Activated CD4-positive, alpha-beta T cell treated with anti-CD3 and anti-CD28 coated beads, Interleukin-2, amount 10 ng/mL, durations not matched to agents 7 days and 5 days (primary cell): ENCODE measurements at regions not wholly inside any gene's neighbourhood (a gene's known extent, or its start where the extent isn't known, plus 50 kb on each side); places are given as distances from the start of the nearest gene placed in this dataset.

Source experiments
- CTCF ChIA-PET: fragments of 350-600 bp; sonication (Branson Sonifier 250); formaldehyde crosslinking; loops from one replicate; lab custom pipeline; 2021; ENCODE audit warnings: antibody characterized with exemption; lab: Charles Lee
- POLR2A ChIA-PET: fragments of 350-600 bp; sonication (Branson Sonifier 250); formaldehyde crosslinking; loops from one replicate; lab custom pipeline; 2021; ENCODE audit warnings: antibody characterized with exemption; lab: Charles Lee
- DNase-seq: peaks from one replicate; pipeline ENCODE4 v3.0.0-alpha.2; 2020
- H3K27ac Mint-ChIP-seq: one replicate; pipeline ENCODE4 v1.8.0; 2021; ENCODE audit warnings: mild to moderate bottlenecking, moderate library complexity, mixed read lengths
- H3K27me3 Mint-ChIP-seq: one replicate; pipeline ENCODE4 v1.8.0; 2021; ENCODE audit warnings: mixed read lengths
- H3K36me3 Mint-ChIP-seq: one replicate; pipeline ENCODE4 v1.8.0; 2021; ENCODE audit warnings: low read depth, mixed read lengths
- H3K4me1 Mint-ChIP-seq: one replicate; pipeline ENCODE4 v1.8.0; 2021; ENCODE audit warnings: mixed read lengths
- H3K4me3 Mint-ChIP-seq: one replicate; pipeline ENCODE4 v1.8.0; 2021; ENCODE audit warnings: mild to moderate bottlenecking, moderate library complexity, mixed read lengths
- H3K9me3 Mint-ChIP-seq: one replicate; pipeline ENCODE4 v1.8.0; 2021; ENCODE audit warnings: mixed read lengths

DNA sequence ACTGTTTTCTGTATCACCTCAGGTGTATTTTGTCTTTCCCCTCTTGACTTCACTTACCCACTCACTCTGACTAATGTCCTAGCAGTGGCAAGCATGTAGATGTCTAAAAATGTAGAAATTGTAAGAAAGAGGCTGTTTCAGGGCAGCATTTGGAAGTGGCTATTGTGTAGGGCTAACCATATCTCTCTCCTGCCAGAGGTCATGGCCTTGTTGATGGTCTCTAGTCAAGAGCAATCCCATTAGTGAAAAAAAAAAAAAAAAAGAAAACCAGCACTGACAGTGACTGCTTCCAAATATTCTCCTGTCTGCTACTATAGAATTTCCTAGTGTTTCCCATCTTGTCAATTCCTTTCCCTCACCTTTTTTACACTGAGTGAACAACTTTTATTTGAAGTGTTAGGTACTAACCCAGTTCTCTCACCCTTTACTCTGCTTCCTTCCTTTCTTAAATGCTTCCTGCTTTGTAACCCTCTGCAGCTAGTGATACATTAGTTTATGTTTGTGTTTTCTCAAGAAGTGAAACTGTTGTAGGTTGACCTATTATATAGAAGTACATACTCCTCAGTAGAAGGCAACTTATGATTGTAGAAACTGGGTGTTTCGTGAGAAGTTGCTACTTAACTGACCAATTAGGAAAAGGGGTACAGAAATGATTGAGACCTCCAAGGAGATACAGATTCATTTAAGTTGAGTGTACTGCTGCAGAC, 174.1 kb upstream of the PTPRK start:
- no peak for DNase-seq
- POLR2A ChIA-PET = no interaction called here
- peaks cover 3% of the 10 kb centered on the region for H3K27me3 Mint-ChIP-seq
- H3K27ac Mint-ChIP-seq = no peak overlapping the region
- CTCF ChIA-PET = no interaction called here
- H3K36me3 Mint-ChIP-seq = no peaks in the 10 kb centered on the region
- no peak overlapping the region for H3K4me3 Mint-ChIP-seq
- no peaks in the 10 kb centered on the region for H3K4me1 Mint-ChIP-seq
- H3K9me3 Mint-ChIP-seq = no peaks in the 10 kb centered on the region

- H3K27ac Mint-ChIP-seq = no peak overlapping the region
- no peak overlapping the region for H3K4me3 Mint-ChIP-seq
- H3K27me3 Mint-ChIP-seq = peaks cover 9% of the 10 kb centered on the region
- ChIA-PET CTCF (interaction anchor here (0.6 kb wide), 1 partner anchor 409 kb away, joined by 3 read pairs; no protein-coding TSS in a partner anchor), POLR2A (no interaction called here)
- H3K4me1 Mint-ChIP-seq = no peaks in the 10 kb centered on the region
- no peaks in the 10 kb centered on the region for H3K9me3 Mint-ChIP-seq
- no peaks in the 10 kb centered on the region for H3K36me3 Mint-ChIP-seq
- DNase-seq = no peak
Observed at GRCh38 chr6:128690063-128690462, 169.7 kb upstream of the PTPRK start.

GRCh38 chr6:128686084-128686483, 165.7 kb upstream of the PTPRK start:
- H3K27ac Mint-ChIP-seq = no peak overlapping the region
- no peak overlapping the region for H3K4me3 Mint-ChIP-seq
- H3K36me3 Mint-ChIP-seq = no peaks in the 10 kb centered on the region
- no peaks in the 10 kb centered on the region for H3K4me1 Mint-ChIP-seq
- peaks cover 11% of the 10 kb centered on the region for H3K27me3 Mint-ChIP-seq
- CTCF ChIA-PET = no interaction called here
- H3K9me3 Mint-ChIP-seq = no peaks in the 10 kb centered on the region
- POLR2A ChIA-PET = no interaction called here
- no peak for DNase-seq

- Mint-ChIP-seq H3K4me3 (no peak overlapping the region), H3K4me1 (peaks cover 1% of the 10 kb centered on the region), H3K27me3 (peaks cover 9% of the 10 kb centered on the region), H3K27ac (no peak overlapping the region), H3K36me3 (no peaks in the 10 kb centered on the region), H3K9me3 (no peaks in the 10 kb centered on the region)
- no peak for DNase-seq
- ChIA-PET CTCF (no interaction called here), POLR2A (no interaction called here)
Observed at GRCh38 chr6:128676456-128676855, 156.1 kb upstream of the PTPRK start.

GRCh38 chr6:128672023-128672422, 151.6 kb upstream of the PTPRK start:
- H3K27me3 Mint-ChIP-seq = peaks cover 9% of the 10 kb centered on the region
- ChIA-PET POLR2A (no interaction called here), CTCF (interaction anchor here (1.2 kb wide), 1 partner anchor 10 kb away, joined by 4 read pairs; no protein-coding TSS in a partner anchor)
- H3K36me3 Mint-ChIP-seq = no peaks in the 10 kb centered on the region
- no peak overlapping the region for H3K27ac Mint-ChIP-seq
- H3K4me3 Mint-ChIP-seq = no peak overlapping the region
- no peaks in the 10 kb centered on the region for H3K9me3 Mint-ChIP-seq
- peaks cover 1% of the 10 kb centered on the region for H3K4me1 Mint-ChIP-seq
- DNase-seq = no peak

DNA sequence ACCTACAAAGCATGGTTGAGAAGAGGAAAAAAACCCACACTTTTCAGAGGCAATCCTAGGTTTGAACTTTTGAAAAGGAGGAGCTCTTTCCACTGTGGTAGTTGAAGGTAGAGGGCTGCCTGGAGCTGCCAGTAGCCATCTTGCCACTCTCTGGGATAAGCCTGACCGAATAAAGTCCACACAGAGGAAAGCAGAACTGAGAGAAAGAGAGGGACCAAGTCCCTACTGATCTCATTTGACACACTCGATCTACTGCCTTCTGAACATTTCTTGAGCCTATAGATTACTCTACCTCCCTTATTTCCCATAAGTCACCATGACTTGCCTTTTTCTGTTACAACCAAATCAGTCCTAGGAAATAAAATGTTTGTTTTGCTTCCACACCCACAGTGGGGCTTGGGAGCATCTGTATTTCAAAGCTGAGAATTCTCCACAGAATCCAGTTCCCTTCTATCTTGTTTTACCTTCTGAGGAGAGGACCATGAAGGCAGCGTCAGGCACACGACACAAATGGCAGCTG, 147.0 kb upstream of the PTPRK start:
- CTCF ChIA-PET = no interaction called here
- no peak overlapping the region for H3K4me3 Mint-ChIP-seq
- no peak overlapping the region for H3K27ac Mint-ChIP-seq
- peaks cover 8% of the 10 kb centered on the region for H3K27me3 Mint-ChIP-seq
- no peak for DNase-seq
- POLR2A ChIA-PET = no interaction called here
- no peaks in the 10 kb centered on the region for H3K9me3 Mint-ChIP-seq
- no peaks in the 10 kb centered on the region for H3K36me3 Mint-ChIP-seq
- no peaks in the 10 kb centered on the region for H3K4me1 Mint-ChIP-seq

- Mint-ChIP-seq H3K4me3 (no peak overlapping the region), H3K27ac (no peak overlapping the region), H3K27me3 (peaks cover 8% of the 10 kb centered on the region), H3K9me3 (no peaks in the 10 kb centered on the region), H3K36me3 (no peaks in the 10 kb centered on the region), H3K4me1 (no peaks in the 10 kb centered on the region)
- CTCF ChIA-PET = no interaction called here
- DNase-seq = no peak
- POLR2A ChIA-PET = no interaction called here
Observed at GRCh38 chr6:128666405-128666804, 146.0 kb upstream of the PTPRK start.

- peaks cover 2% of the 10 kb centered on the region for H3K9me3 Mint-ChIP-seq
- peaks cover 2% of the 10 kb centered on the region for H3K4me1 Mint-ChIP-seq
- POLR2A ChIA-PET = no interaction called here
- peaks cover 6% of the 10 kb centered on the region for H3K27me3 Mint-ChIP-seq
- H3K36me3 Mint-ChIP-seq = no peaks in the 10 kb centered on the region
- no peak overlapping the region for H3K27ac Mint-ChIP-seq
- no peak overlapping the region for H3K4me3 Mint-ChIP-seq
- no peak for DNase-seq
- CTCF ChIA-PET = no interaction called here
Observed at GRCh38 chr6:128663238-128663637, 142.8 kb upstream of the PTPRK start.

- Mint-ChIP-seq H3K4me3 (no peak overlapping the region), H3K27me3 (peaks cover 3% of the 10 kb centered on the region), H3K4me1 (peaks cover 15% of the 10 kb centered on the region), H3K9me3 (peaks cover 9% of the 10 kb centered on the region), H3K27ac (no peak overlapping the region), H3K36me3 (no peaks in the 10 kb centered on the region)
- ChIA-PET CTCF (no interaction called here), POLR2A (no interaction called here)
- no peak for DNase-seq
Observed at GRCh38 chr6:128659878-128660622, 139.7 kb upstream of the PTPRK start.

DNA sequence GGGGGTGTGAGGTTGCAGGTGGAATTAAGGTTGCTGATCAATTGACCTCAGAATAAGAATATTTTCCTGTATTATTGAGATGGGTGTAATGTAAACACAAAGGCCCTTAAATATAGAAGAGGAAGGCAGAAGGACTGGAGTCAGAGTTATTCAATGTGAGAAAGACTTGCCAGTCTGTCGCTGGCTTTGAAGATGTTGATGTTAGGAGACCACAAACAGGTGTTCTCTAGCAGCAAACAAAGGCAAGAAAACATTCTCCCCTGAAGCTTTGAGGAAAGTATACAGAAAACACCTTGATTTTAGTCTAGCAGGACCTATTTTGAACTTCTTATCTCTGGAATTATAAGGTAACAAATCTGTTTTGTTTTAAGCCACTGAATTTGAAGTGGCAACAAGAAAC, 138.9 kb upstream of the PTPRK start:
- DNase-seq = no peak
- ChIA-PET CTCF (no interaction called here), POLR2A (no interaction called here)
- Mint-ChIP-seq H3K27me3 (peaks cover 3% of the 10 kb centered on the region), H3K4me3 (no peak overlapping the region), H3K9me3 (peaks cover 10% of the 10 kb centered on the region), H3K4me1 (peaks cover 15% of the 10 kb centered on the region), H3K36me3 (no peaks in the 10 kb centered on the region), H3K27ac (no peak overlapping the region)

DNA sequence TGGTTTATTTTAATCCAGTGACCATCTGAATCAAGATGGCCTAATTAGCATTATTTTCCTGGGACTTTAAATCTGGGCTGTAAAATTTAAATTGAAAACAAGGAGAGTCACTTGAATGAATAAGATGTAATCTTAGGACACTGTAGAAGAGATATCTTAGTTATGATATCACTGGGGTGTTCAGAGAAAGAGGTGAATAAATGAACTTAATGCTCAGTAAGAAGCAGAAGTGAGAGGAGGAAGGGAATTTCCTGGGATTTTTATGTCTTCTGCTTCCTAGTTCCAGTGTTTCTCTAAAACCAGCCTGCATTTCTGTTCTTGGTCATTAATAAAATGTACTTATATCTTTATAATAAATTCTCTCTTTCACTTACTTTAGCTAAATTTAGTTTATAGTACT, 136.8 kb upstream of the PTPRK start:
- Mint-ChIP-seq H3K36me3 (no peaks in the 10 kb centered on the region), H3K27ac (no peak overlapping the region), H3K4me3 (no peak overlapping the region)

DNA sequence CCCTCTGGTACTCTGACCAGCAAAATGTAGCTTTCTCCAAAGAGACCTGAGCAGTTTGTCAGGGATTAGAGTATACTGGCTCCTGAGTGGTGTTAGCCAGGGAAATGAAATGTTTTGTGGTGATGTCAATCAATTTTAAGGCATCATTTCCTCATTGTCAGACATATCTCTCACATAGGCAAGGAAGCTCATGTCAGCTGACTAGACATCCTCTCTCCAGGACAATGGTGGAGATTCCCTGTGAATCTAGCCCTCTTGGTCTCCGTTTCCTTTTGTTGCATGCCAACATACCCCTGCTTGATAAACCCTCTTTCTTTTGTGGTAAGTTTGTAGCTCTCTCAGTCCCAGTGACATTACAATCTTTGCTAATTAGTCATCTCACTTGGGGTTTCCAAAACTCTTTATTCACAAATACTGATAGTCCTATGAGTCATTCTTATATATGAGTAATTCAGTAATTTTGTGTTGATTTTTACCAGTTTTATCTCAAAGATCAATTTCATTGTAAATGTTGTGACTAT, 135.6 kb upstream of the PTPRK start:
- no peak overlapping the region for H3K27ac Mint-ChIP-seq
- peaks cover 10% of the 10 kb centered on the region for H3K9me3 Mint-ChIP-seq
- H3K36me3 Mint-ChIP-seq = no peaks in the 10 kb centered on the region
- DNase-seq = no peak
- H3K4me1 Mint-ChIP-seq = peaks cover 15% of the 10 kb centered on the region
- H3K4me3 Mint-ChIP-seq = no peak overlapping the region
- ChIA-PET CTCF (no interaction called here), POLR2A (no interaction called here)
- H3K27me3 Mint-ChIP-seq = no peaks in the 10 kb centered on the region

More for the DNA sequence above, 136.8 kb upstream of the PTPRK start:
- Mint-ChIP-seq H3K9me3 (peaks cover 10% of the 10 kb centered on the region), H3K27me3 (no peaks in the 10 kb centered on the region), H3K4me1 (peaks cover 15% of the 10 kb centered on the region)
- CTCF ChIA-PET = no interaction called here
- no peak for DNase-seq
- POLR2A ChIA-PET = no interaction called here

- Mint-ChIP-seq H3K9me3 (no peaks in the 10 kb centered on the region), H3K36me3 (no peaks in the 10 kb centered on the region), H3K4me3 (no peak overlapping the region), H3K4me1 (no peaks in the 10 kb centered on the region), H3K27me3 (no peaks in the 10 kb centered on the region), H3K27ac (no peak overlapping the region)
- ChIA-PET POLR2A (no interaction called here), CTCF (interaction anchor here (0.6 kb wide), 2 partner anchors 24 to 142 kb away, joined by 3 read pairs; no protein-coding TSS in a partner anchor)
- DNase-seq = no peak
Observed at GRCh38 chr6:128648022-128648598, 127.7 kb upstream of the PTPRK start.
